GM19043 (cell line): ENCODE measurements at regions not wholly inside any gene's neighbourhood (a gene's known extent, or its start where the extent isn't known, plus 50 kb on each side); places are given as distances from the start of the nearest gene placed in this dataset.
"Not testable (repeated sequence)": the region's sequence is repeated elsewhere in the genome, so short reads cannot be mapped to it uniquely, and the experiment has no call there.

Experiments
- ATAC-seq: cut with Tn5 transposase; IDR thresholded peaks from one replicate; pipeline ENCODE4 v1.9.1; 2021; ENCODE audit warnings: low read depth; ENCODE audit not compliant: unreplicated experiment

DNA sequence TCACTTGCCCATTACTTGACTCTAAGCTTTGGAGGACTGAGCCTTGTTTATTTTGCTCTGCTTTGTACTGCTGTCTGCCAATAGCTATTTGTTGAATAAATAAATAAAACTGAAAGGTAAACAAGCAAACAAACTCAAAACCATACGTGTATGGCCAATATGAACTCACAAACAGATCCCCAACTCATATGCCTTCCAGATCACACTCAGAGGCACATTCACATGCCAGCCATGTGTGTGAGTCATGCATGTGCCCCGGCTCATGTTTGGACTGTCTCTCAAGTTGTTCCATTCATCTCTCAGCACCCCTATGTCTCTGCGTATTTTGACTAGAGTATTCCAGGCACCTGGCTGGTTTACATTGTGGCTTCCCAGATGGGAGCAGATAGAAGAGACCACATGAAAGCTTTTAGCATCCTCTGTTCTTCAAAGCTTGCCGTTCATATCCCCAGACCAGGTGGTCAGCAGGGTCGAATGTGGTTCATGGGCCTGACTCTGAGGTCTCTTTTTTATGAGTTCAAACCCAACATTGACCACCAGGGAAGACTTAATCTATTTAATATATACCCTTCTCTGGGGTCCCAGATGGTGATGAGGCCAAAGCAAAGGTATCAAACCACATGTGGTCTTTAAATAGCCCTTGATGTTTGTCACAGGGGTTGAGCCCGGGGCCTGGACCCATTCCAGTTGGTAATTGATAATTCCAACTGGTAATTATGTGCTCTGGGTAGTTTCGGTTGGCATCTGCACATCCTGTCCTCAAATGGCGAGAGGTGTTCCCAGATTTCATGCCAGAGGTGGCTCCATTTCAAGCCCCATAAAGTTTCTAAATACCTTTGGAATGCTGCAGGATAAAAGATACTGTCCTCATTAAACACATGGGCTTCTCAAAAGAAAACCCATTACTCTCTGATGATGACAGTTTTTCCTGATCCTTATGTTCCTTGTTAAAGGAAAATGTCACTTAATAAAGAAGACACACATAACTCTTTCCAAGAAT, 287.3 kb upstream of the MAF start:
- no peak for ATAC-seq

DNA sequence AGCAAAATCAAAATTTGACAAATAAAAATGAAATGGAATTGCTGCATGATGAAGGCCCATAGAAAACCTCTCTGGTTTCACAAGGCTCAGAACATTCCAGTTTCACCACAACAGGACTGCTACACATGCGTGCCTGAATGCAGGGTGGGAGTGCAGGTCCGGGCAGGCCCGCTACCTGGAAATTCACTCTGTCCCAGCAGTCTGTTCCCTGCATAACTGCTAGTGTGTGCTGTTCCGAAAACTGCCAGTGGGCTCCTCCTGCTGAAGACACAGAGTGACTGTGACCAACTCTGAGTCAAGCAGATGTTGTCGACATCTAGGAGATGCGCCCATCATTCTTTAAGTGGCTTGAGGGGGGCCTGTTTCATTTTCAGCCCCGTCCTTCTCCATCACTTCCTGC, 284.8 kb upstream of the MAF start:
- ATAC-seq, result no peak

- ATAC-seq, result no peak
Observed at GRCh38 chr16:79883494-79883893, 283.0 kb upstream of the MAF start.

DNA sequence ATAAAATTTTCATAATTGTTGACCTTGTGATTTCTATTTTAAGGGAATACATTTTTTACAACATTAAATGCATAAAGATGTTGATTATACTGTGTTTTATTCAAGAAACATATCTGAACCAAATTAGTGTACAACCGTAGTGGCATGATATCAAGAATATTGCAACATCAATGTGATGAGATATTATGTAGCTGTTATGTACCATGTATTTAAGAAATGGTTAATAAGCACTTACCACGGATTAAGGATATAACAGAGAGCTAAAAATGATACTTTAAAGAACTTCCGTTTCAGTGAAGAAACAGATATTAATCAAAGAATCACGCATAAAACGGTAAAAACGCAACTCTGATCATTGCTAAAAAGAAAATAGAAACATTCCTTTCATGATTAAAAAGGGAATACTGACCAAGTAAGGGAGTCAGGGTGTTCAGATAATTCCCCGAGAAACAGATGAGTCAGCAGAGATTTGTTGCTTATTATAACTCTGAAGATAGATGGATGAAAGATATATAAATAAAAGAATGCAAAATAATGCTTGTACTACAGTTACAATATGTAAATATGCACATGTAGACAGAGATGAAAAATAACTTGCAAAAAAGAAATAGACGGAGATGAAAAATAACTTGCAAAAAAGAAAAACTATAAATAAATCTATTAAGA, 281.9 kb upstream of the MAF start:
- ATAC-seq, result no peak

GRCh38 chr16:79881107-79881506, 280.6 kb upstream of the MAF start:
- ATAC-seq, result not testable (repeated sequence)

DNA sequence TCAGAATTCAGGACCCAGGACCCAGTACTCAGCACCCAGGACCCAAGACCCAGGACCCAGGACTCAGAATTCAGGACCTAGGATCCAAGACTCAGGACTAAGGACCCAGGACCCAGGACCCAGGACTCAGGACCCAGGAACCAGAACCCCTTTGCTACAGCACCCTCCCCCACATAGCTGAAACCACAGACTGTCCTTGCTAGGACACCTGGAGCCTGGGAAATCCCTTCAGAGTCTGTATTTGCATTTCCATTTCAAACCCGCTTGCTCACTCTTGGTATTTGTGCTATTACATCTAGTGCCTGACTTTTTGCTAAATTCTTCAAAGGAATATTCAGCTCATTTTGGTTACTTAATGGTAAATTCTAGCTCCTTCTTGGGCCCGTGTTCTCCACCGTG, 275.8 kb upstream of the MAF start:
- ATAC-seq, result no peak

DNA sequence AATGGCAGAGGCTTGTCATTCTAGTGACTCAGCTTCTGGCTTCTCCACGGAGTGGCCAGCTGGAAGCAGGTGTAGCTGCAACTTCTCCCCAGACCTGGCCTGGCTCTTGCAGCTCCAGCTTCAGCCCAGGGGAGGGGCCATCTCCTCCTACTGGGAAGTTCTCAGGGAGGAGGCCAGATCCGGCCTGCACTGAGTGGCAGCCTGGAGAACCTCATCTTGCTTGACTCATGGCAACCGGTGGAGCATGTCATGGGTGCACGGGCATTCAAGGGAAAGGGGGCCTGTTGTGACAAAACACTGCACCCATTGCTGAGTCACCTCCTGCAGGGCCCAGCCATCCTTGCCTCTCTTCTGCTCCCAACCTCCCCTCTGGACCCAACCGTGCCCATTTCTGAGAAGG, 273.9 kb upstream of the MAF start:
- no peak for ATAC-seq

GRCh38 chr16:79873825-79874224, 273.3 kb upstream of the MAF start:
- no peak for ATAC-seq

DNA sequence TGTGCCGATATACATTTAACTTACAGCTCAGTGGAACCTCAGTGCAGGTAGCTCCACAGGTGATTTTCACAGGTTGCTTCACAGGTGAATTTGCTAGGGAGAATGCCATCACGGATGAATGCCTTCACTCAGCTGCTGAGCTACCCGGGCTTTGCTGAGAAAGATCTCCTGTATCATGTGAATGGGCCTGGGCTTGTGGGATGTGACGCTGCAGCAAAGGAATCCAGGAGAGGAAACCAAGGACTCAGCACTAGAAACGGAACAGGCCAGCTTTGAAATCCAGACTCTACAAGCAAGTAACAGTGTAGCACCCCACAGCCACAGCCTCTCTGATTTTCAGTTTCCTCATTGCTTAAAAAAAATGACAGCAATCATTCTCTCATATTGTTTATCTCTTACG, 271.4 kb upstream of the MAF start:
- no peak for ATAC-seq

GRCh38 chr16:79870016-79870886, 269.7 kb upstream of the MAF start:
- no peak for ATAC-seq

- ATAC-seq, result no peak
Observed at GRCh38 chr16:79869304-79870015, 268.9 kb upstream of the MAF start.

DNA sequence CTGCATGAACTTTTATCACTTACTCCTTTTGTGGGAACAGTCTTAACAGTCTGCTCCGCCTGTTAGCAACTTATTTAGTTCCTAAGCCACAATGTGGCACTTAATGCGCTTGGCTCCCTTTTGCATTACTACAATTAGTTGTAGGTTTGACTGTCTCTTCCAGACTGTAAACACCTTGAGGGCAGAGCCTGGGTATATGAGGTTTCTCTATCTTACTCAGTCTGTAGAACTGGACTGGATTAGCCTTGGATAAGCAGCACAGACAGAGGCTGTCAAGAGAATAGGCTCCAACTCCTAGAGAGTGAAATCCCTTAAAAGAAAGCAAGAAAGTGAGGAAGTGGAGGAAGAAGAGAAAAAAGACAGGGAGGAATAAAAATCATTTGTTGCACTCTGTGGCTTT, 268.3 kb upstream of the MAF start:
- no peak for ATAC-seq

DNA sequence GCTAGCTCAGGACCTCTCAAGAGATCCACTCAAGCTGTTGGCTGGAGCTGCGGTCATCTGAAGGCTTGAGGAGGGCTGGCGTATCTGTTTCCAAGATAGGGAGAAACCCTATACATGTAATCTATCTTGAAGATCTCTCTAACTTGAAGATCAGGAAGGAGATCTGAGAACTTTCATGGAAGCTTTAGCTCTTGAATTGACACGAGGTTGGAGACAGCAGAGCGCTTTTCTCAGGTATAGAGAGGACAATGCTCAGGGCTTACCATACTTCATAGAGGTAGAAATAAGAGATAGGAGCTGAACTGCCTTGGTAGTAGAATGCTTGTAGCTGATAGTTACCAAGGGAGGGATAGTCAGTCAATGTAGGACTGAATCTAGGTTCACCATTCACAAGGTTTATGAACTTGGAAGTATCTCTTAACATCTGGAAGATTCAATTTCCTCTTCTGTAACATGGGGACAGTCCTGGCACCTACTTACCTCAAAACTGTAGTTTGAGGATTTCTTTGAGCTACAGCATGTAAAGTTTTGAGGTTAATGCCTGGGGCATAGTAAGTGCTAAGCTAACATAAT, 267.0 kb upstream of the MAF start:
- no peak for ATAC-seq

DNA sequence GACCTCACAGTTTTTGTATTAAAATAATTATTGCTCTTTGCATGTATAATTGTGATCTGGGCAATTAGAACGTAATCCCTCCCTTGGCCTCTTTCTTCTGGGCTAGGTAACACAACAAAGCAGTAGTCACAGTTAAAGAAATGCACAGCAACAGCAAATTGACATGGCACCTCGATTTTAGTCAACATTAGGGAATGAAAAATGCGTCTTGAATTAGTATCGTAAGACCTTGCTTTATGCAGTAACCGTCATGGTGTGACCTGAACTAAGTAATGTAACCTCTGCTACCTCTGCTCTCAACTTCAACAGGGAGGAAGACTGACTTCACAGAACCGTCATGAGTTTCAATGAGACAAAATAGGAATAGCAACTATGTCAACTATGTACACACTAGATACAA, 265.4 kb upstream of the MAF start:
- ATAC-seq, result no peak

DNA sequence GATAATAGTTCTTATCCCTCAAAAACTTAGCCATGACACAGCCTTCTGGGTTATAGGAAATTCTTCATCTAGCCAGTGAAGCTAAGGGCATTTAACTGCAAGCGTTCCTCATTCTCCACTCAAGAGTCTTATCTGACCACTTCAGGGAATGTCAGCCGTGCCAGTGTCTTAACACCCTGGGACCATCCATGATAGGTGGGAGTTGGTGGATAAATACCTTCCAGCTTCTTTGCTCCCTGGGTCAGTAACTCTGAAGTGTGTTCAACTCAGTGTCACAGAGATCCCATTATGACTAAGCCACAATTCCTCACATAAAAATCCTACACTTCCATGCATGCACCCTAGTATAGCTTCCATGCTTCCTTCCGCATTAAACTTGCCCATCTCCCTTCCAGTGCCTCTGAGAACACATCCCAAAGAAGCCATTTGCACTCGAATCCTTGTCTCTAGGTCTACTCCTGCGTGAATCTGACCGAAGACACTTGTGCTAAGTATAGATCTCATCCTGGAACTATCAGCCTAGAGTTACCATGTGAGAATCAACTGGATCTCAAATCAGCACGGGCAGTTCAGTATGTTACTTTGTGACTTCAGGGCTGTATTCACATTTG, 264.3 kb upstream of the MAF start:
- ATAC-seq, result no peak

DNA sequence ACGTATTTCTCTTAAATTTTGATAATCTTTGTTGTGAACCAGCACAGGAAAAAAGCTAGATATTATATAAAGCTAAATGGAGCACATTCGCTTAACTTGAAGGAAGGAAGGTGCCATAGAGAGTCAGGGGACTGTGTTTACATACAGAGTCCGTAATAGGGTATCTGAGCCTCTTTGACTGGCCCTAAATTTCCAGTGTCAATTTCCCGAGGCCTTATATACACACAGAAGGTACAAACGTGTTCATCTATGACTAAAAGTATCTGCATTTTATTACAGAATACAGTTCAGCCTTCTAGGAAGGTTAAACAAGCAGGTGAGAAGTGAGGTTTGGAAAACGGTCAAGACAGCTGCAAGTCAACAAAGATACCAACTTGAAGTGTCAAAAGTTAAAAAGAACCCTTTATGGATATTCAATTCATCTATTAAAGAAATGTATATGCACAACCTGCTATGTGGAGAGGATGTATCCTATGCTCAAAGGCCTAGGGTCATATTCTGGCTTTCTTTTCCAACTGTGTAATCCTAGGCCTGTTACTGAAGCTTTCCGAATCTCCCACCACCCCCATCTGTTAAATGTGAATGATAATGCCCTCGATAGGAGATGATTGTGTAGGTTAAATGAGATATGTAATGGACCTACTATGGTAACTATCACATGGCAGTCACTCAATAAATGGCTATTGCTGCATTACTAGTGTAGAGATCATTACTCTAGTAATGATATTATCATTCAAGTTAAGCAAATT, 263.7 kb upstream of the MAF start:
- no peak for ATAC-seq

- no peak for ATAC-seq
Observed at GRCh38 chr16:79863128-79864031, 262.8 kb upstream of the MAF start.

GRCh38 chr16:79862601-79863000, 262.1 kb upstream of the MAF start:
- no peak for ATAC-seq
